HG02763 (cell line): ENCODE measurements at regions not wholly inside any gene's neighbourhood (a gene's known extent, or its start where the extent isn't known, plus 50 kb on each side); places are given as distances from the start of the nearest gene placed in this dataset.
A peak's percentile ranks its signal among the peaks of the same experiment; 100 is the strongest.
"Not testable (repeated sequence)": the region's sequence is repeated elsewhere in the genome, so short reads cannot be mapped to it uniquely, and the experiment has no call there.

ENCODE experiments used
- ATAC-seq: cut with Tn5 transposase; IDR thresholded peaks from one replicate; pipeline ENCODE4 v1.9.1; 2021; ENCODE audit warnings: mild to moderate bottlenecking, moderate library complexity; ENCODE audit not compliant: unreplicated experiment

GRCh38 chr9:27671636-27672035, 98.4 kb upstream of the C9orf72 start:
- ATAC-seq = no peak

- no peak for ATAC-seq
These were observed 99.4 kb upstream of the C9orf72 start for GRCh38 chr9:27672718-27673117.

- ATAC-seq = no peak
These were observed 100.4 kb upstream of the C9orf72 start for GRCh38 chr9:27673641-27674040.

- ATAC-seq = no peak
These were observed 102.1 kb upstream of the C9orf72 start for GRCh38 chr9:27675354-27675753.

DNA sequence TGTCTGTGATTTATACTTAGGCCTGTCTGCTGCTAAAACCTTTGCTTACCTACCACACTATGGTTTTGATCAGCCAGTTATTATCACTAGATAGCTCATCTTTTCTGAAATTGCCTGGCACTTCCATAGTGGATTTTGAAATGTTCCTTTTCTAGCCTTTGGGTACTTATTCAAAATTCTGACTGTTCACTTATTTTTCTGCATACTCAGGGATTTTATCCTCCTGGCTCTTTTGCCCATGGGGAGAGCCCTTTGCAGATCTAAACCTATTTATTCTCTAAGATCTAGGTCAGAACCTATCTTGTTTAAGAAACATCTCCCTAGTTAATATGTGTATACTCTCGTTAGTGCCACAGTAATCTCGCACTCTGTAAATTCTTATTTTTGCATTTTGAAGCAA, 103.5 kb upstream of the C9orf72 start:
- ATAC-seq = no peak

- ATAC-seq = no peak
These were observed 106.1 kb upstream of the C9orf72 start for GRCh38 chr9:27679338-27679737.

GRCh38 chr9:27683181-27683580, 109.9 kb upstream of the C9orf72 start:
- ATAC-seq = no peak

DNA sequence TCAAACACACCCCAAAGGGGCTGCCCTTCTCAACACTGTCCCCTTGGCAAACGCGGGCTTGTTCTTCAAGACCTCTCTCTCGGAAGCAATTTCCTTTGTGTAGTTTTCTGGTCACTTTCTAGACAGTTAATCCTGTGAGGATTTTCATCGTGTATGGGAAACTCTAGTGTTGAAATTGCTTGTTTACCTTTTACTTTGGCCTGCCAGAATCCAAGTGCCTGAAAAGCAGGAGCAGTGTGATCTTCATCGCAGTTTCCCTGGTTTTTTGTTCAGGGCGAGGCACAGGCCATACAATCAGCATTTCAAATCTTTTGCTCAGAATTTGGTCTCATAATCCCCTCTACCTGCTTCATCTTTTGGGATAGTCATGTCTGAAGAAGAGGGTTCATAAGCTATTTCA, 115.7 kb upstream of the C9orf72 start:
- no peak for ATAC-seq

- not testable (repeated sequence) for ATAC-seq
These were observed 117.5 kb upstream of the C9orf72 start for GRCh38 chr9:27690816-27691215.

DNA sequence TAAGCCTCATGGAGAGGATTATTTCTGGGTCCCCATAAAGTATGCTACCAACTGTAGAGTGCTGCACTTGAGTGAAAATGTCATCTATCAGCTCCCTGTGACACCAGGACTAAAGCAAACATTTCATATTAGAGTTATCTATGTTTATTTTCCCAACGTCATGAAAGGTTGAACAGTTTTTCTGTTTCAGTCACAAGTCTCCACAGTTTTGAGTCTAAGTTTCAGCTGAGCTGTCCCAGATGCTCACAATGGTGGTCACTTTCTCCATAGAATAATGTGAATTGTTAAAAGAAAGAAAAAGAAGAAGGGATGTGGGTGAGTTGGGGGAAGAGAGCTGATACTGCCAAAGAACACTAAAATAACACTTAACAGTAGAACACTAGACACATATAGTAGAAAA, 126.3 kb upstream of the C9orf72 start:
- no peak for ATAC-seq

DNA sequence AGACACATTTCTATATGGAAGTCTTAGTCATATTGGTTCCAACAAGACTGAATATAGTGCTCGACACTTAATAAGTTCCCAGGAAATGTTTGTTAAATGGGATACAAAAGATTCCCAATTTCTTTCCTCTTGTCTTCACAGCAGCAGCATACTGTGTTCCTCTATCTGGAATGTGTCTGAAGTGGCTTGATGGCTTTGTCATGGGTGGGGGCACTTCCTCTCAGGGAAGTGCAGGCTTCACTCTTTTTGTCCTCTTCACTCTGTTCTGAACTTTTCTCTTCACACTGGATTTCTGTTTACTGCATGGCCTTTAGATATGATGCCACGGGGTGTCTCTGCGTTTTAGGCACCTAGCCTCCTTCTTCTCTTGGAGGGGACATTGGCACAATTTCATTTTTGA, 127.7 kb upstream of the C9orf72 start:
- ATAC-seq = no peak

GRCh38 chr9:27701587-27701986, 128.3 kb upstream of the C9orf72 start:
- no peak for ATAC-seq

DNA sequence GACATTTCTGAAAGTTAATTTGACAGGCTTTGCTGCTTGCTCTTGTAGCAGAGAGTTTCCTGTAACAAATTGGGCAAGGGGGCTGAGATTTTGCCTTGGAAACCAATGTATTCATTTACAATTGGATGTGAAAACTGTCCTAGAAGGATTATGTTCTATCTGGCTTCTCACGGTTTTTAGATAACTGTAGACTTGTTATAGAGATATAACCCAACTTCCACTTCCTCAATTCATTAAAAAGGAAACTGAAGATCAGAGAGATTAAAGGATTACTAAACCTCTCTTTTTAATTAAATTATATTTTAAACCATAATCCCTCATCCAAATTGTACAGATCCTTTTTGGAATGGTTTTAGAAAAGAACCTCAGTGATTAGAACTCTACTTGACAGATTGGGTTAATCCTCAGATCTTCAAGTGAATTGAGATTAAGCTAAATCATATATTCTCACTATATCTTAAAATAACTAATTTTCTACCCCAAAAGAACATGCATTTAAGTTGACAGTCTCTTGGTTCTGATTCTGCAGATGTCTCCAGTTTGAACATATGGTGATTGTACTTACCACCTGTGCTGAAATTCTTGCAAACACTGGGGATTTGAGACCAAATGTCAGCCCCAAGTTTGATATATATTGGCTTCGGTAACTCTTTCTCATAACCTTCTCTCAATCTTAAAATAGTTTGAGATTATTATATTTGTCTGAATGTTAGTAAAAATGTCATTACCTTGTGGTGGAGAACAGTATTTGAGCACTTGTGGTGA, 130.1 kb upstream of the C9orf72 start:
- ATAC-seq = no peak

DNA sequence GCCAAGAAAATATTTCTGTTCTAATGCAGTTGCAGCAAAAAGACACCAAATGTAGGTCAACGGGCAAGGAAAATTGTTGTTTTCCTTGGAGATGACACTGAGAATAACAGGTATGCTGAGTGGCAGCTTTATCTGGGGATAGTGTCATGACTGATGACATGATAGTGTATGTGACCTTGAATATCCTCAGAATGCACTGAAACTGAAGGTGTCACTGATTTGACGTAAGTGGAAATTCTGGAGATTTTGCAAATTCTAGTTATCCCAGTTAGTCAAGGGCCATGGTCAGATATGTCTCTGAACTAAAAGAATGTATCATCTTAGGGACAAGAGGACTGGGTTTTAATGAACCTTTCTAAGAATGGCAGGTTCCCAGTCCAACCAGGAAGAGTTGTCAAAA, 138.0 kb upstream of the C9orf72 start:
- ATAC-seq = no peak

DNA sequence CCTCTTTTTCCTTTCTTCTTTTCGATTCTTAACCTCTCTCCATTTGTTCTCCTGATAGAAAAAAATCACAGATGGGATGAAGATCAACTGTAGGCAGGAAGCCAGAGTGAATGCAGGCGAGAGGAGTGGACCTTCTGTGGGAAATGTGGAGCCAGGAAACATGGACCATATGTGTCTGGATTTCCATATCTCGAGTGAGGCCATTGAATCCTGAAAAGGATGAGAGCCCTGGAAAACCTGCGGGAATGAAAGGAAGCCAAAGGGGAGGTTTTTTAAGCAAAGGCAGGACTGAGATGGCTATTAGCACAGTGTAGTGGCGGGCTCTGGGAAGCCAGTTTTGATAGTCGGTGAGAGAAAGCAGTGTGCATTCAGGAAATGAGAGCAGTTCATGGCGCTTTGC, 139.5 kb upstream of the C9orf72 start:
- no peak for ATAC-seq

GRCh38 chr9:27714388-27714787, 141.1 kb upstream of the C9orf72 start:
- ATAC-seq = no peak

DNA sequence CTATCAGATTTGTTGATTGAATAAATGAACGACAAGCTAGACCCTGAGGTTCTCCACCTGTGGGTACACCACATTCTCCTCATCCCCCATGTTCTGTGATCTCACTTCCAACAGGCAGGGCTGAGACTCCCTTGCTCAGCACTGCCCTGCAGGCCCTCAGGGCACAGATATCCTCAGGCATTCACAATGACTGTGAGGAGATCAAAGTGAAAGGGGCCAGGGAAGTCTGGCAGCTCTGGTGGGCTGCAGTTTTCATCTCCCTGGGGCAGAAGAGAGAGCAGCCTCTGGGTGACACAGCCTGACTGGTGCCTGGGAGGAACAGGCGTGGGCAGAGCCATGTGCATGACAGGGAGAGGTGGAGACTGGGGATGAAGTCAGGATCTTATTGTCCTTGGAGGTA, 142.4 kb upstream of the C9orf72 start:
- no peak for ATAC-seq

DNA sequence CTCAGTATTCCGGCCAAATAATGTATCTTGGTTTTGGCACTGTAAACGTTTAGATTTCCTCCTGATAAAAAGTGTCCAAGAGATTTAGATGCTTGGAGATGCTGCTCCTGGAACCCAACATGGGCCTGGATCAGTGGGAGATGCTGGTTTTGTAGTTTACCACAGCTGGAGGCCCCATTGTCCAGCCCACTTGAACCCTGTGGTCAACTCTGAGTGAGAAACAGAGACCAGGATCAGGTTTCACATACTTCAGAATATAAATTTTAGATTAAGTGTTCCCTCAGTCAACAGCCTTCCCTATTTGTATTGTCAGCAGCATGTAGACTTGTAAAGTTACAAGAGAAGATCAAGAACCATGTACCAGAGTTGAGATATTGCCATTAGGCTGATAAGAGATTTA, 144.7 kb upstream of the C9orf72 start:
- ATAC-seq = no peak

- no peak for ATAC-seq
These were observed 146.4 kb upstream of the C9orf72 start for GRCh38 chr9:27719711-27720110.

GRCh38 chr9:27722866-27723265, 149.6 kb upstream of the C9orf72 start:
- ATAC-seq = no peak

DNA sequence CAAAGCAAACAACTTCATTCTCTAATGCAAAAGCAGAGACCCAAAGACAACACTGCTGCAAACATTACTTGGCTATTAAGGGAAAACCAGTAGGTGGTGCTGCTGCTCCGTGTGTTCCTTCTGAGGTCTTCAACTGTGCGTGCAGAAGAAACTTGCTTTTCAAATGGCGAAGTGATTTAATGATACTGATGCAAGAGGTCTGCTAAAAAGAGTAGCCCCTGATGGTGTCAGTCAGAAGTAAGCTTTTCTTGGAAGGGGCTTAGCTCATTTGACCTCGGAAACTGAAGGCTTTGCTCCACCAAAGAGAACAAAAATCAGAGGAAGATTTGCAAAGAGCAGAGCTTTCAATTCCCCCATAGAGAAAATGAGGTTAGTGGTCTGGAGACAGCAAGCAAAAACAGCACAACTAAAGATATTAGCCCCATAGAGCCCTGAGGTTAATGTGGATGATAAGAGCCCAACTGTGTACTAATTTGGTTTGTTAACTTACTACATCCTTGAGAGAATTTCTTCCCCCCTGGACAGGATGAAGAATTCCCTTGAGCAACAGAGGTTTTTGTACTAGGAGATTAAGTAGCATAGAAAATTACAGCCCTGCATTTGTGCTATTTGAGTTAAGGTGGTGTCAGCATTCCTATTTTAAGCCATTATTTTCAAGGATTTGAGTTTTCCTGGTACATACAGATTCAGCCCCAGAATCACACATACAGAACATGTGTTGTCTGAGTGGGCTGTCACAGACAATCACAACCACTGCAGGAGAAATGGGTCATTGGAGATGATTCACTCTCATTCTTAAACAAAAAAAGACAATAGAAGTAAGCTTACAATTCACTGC, 153.2 kb upstream of the C9orf72 start:
- ATAC-seq = peak; percentile 86

- no peak for ATAC-seq
These were observed 159.2 kb upstream of the C9orf72 start for GRCh38 chr9:27732494-27732893.
